ENCODE measurements at regions not wholly inside any gene's neighbourhood (a gene's known extent, or its start where the extent isn't known, plus 50 kb on each side); places are given as distances from the start of the nearest gene placed in this dataset.

- no peak for TF ChIP-seq CTCF (IDR thresholded peaks at IDR 0.05; ENCODE audit: insufficient read depth, low read length, severe bottlenecking)
- no peak overlapping the region for H3K4me3 ChIP-seq (ENCODE audit: low read depth, low read length)
- H3K27me3 ChIP-seq (ENCODE audit: control insufficient read depth, insufficient read depth, low read length), result no peaks in the 10 kb centered on the region
- no peak for FAIRE-seq
- no peaks in the 10 kb centered on the region for H3K36me3 ChIP-seq (ENCODE audit: control insufficient read depth, insufficient read depth, low read length)
- no peak for DNase-seq (ENCODE audit: low read depth)
Measured at GRCh38 chr12:29902043-29902442, 118.3 kb upstream of the TMTC1 start.

- FAIRE-seq, result no peak
- no peak for TF ChIP-seq CTCF (IDR thresholded peaks at IDR 0.05; ENCODE audit: insufficient read depth, low read length, severe bottlenecking)
Measured at GRCh38 chr12:29901585-29901984, 117.8 kb upstream of the TMTC1 start.

GRCh38 chr12:29899212-29899931 is 115.6 kb upstream of the TMTC1 start:
- no peak for DNase-seq (ENCODE audit: low read depth)
- TF ChIP-seq CTCF (IDR thresholded peaks at IDR 0.05; ENCODE audit: insufficient read depth, low read length, severe bottlenecking), result no peak
- H3K36me3 ChIP-seq (ENCODE audit: control insufficient read depth, insufficient read depth, low read length), result no peaks in the 10 kb centered on the region
- H3K4me3 ChIP-seq (ENCODE audit: low read depth, low read length), result no peak overlapping the region
- no peak for FAIRE-seq
- no peaks in the 10 kb centered on the region for H3K27me3 ChIP-seq (ENCODE audit: control insufficient read depth, insufficient read depth, low read length)

More at GRCh38 chr12:29901585-29901984, 117.8 kb upstream of the TMTC1 start:
- Histone ChIP-seq H3K27me3 (ENCODE audit: control insufficient read depth, insufficient read depth, low read length) (no peaks in the 10 kb centered on the region), H3K4me3 (ENCODE audit: low read depth, low read length) (no peak overlapping the region), H3K36me3 (ENCODE audit: control insufficient read depth, insufficient read depth, low read length) (no peaks in the 10 kb centered on the region)
- no peak for DNase-seq (ENCODE audit: low read depth)

GRCh38 chr12:29895966-29896365 is 112.2 kb upstream of the TMTC1 start:
- Histone ChIP-seq H3K4me3 (ENCODE audit: low read depth, low read length) (no peak overlapping the region), H3K27me3 (ENCODE audit: control insufficient read depth, insufficient read depth, low read length) (no peaks in the 10 kb centered on the region), H3K36me3 (ENCODE audit: control insufficient read depth, insufficient read depth, low read length) (no peaks in the 10 kb centered on the region)
- FAIRE-seq, result no peak
- DNase-seq (ENCODE audit: low read depth), result no peak
- TF ChIP-seq CTCF (IDR thresholded peaks at IDR 0.05; ENCODE audit: insufficient read depth, low read length, severe bottlenecking), result no peak

GRCh38 chr12:29893002-29893401 is 109.3 kb upstream of the TMTC1 start:
- FAIRE-seq, result no peak
- no peak for TF ChIP-seq CTCF (IDR thresholded peaks at IDR 0.05; ENCODE audit: insufficient read depth, low read length, severe bottlenecking)
- Histone ChIP-seq H3K4me3 (ENCODE audit: low read depth, low read length) (no peak overlapping the region), H3K27me3 (ENCODE audit: control insufficient read depth, insufficient read depth, low read length) (no peaks in the 10 kb centered on the region), H3K36me3 (ENCODE audit: control insufficient read depth, insufficient read depth, low read length) (no peaks in the 10 kb centered on the region)
- DNase-seq (ENCODE audit: low read depth), result no peak

- no peak for TF ChIP-seq CTCF (IDR thresholded peaks at IDR 0.05; ENCODE audit: insufficient read depth, low read length, severe bottlenecking)
- H3K27me3 ChIP-seq (ENCODE audit: control insufficient read depth, insufficient read depth, low read length), result no peaks in the 10 kb centered on the region
- FAIRE-seq (no peak), DNase-seq (ENCODE audit: low read depth) (no peak)
- H3K36me3 ChIP-seq (ENCODE audit: control insufficient read depth, insufficient read depth, low read length), result no peaks in the 10 kb centered on the region
- H3K4me3 ChIP-seq (ENCODE audit: low read depth, low read length), result no peak overlapping the region
Measured at GRCh38 chr12:29891792-29892191, 108.0 kb upstream of the TMTC1 start.
